ENCODE measurements at regions not wholly inside any gene's neighbourhood (a gene's known extent, or its start where the extent isn't known, plus 50 kb on each side); places are given as distances from the start of the nearest gene placed in this dataset.

- no peak for DNase-seq
These were observed 58.3 kb downstream of the CXCL12 start for GRCh38 chr10:44326474-44327030.

GRCh38 chr10:44325596-44326307, 59.1 kb downstream of the CXCL12 start:
- no peak for DNase-seq

DNA sequence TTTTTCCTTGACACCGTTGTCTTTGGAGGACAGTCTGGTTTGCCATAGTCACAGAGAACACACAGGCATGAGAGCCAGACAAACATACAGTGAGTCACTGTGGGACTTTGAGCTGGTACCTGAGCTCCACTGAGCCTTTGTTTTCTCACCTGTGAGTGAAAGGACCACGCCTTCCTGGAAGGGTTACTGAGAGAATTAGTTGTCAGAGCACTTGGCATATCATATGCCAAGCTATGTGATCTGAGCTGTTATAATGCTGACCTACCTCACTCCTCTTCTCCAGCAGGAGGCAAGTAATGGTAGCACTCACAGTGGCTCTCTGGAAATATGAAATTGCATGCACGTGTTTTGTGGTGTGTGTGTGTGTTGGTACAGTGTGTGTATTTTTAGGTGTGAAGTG, 59.7 kb downstream of the CXCL12 start:
- DNase-seq: no peak

- DNase-seq: no peak
These were observed 61.1 kb downstream of the CXCL12 start for GRCh38 chr10:44323838-44324237.

DNA sequence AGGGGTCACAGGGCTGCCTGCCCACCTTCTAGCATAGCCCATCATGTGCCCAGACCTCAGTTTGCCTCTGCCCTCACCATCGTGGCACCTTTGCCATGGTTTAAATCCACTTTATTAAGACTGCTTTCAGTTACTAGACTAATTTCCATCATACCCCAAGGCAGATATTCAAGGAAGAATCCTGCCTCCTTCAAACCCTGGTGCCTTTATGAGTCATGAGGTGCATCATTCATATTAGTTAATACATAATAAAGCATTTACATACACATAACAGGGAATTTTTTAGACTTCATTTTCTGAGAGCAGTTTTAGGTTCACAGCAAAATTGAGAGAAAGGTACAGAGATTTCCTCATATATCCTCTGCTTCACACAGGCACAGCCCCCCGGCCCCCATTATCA, 62.8 kb downstream of the CXCL12 start:
- no peak for DNase-seq

GRCh38 chr10:44320756-44321155, 64.1 kb downstream of the CXCL12 start:
- no peak for DNase-seq

- DNase-seq: no peak
These were observed 67.0 kb downstream of the CXCL12 start for GRCh38 chr10:44317856-44318255.

DNA sequence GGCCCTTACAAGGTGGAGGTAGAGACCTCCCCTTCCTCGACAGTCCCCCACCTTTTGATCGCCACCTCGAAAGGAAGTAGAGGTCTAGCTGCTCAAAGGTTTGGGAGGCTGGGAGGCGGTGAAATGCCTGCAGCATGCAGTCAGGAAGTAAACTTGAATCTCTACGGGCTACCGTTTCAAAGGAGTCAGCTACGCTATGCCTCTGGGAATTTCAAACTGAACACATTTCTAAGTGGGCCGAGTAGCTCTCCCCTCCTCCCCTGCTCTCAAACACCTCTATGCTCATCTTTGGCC, 68.0 kb downstream of the CXCL12 start:
- DNase-seq: no peak

DNA sequence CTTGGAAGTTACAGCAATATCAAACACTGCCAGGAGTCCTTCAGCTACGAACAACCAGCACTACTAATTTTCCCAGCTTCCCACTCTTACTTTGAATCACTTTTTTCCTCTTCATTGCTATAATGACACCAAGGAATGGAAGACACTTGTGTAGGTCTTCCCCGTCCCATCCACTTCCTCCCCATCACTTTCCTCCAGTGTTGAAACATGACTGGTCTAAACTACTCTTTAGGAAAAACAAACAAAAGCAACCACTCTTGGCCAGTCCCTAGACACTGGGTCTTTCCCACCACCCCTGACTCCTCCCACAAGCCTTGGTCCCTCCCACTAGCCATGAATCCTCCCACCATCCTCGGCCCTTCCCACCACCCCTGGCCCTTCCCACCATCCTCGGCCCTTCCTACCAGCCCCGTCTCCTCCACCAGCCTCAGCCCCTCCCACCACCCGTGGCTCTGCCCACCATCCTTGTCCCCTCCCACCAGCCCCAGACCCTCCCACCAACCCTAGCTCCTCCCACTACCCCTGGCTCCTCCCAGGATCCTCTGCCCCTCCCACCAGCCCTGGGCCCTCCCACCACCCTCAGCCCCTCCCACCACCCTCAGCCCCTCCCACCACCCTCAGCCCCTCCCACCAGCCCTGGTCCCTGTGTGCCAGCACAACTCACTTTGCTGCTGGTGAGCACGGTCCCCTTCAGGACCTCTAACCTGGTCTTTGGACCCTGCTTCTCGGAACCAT, 68.5 kb downstream of the CXCL12 start:
- no peak for DNase-seq

- DNase-seq: no peak
These were observed 70.0 kb downstream of the CXCL12 start for GRCh38 chr10:44314802-44315460.

GRCh38 chr10:44313761-44314165, 71.1 kb downstream of the CXCL12 start:
- DNase-seq: no peak

GRCh38 chr10:44312401-44312800, 72.5 kb downstream of the CXCL12 start:
- DNase-seq: no peak

GRCh38 chr10:44311563-44312051, 73.3 kb downstream of the CXCL12 start:
- no peak for DNase-seq

- DNase-seq: no peak
These were observed 73.9 kb downstream of the CXCL12 start for GRCh38 chr10:44310762-44311562.

DNA sequence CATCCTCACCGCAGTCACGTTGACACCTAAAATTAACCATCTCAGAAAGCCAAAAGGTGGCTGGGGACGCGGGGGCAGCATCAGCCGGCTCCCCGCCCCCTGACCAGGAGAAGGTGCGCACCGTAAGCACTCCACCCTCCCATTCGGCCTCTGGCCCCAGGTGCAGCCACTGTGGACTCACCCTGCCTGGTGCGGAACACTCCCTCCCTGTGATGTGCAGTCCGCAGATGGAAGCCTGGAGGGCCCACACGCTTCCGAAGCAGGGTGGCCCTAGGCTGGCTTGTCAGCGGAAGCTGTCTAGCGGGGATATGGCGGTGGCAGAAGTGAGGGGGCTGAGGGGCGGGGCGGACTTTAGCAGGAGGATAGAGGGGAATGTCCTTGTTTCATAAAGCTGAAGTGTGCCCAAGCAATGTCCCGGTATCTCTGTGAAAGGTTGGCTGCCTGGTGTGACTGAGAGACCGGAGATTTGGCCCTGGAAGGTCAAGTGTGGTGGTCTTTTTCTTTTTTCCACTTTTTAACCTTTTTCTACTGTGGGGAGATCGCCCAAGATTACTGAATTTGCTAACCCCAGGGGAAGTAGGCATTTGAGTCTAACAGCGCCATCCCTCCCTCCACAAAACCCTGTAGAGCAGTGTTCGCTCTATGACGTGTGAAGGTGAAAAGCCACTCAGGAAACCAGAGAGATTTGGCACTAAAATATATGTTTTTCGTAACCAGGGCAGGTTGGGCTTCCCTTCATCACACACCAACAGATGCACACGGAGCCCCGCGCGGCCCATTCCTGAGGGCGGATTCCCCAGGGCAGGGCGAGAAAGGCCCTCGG, 74.7 kb downstream of the CXCL12 start:
- no peak for DNase-seq

DNA sequence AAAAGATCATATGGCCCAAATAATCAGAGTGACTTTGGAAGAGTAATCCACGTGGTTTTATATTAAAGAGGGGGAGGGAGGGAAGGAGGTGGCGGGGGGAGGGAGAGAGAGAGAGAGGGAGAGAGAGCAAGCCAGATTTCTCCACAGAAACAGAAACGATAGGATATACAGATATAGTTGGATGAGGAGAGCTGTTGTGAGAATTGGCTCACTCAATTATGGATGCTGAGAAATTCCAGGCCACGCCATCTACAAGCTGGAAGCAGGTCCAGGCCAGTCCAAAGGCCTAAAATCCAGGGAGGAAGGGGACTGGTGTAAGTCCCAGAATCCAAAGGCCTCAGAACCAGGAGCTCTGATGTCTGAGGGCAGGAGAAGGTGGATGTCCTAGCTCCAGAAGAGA, 75.5 kb downstream of the CXCL12 start:
- DNase-seq: no peak

GRCh38 chr10:44308935-44309334, 76.0 kb downstream of the CXCL12 start:
- DNase-seq: no peak

DNA sequence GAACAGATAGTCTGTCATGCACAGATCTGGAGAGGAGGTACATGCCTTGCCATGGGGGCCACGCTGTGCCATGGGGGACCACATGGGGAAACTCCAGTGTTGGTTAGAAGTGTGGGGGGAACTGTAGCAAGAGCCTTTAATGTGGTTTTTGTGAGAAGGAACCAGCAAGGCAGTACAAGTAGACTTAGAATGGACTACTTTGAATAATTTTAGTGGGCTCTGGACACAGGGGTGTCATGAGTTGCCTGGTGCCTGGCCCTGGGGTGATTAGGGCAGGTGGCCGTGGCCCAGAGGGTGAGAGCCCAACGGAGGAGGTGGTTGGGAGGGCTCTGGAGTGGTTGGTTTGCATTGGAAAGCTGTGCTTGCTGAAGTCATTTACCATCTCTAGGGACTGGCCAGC, 77.2 kb downstream of the CXCL12 start:
- no peak for DNase-seq

DNA sequence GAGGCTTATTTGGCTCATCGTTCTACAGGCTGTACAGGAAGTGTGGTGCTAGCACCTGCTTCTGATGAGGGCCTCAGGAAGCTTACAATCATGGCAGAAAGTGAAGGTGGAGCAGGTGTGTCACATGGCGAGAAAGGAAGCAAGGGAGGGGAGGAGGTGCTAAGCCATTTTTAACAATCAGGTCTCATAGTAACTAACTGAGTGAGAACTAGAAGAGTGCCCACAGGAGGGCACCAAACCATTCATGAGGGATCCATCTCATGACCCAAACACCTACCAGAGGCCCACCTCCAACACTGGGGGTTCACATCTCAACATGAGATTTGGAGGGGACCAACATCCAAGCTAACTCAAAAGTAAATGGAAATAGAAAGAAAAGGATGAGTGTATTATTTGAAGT, 78.1 kb downstream of the CXCL12 start:
- no peak for DNase-seq

- DNase-seq: no peak
These were observed 78.7 kb downstream of the CXCL12 start for GRCh38 chr10:44306147-44306710.

- DNase-seq: no peak
These were observed 83.0 kb downstream of the CXCL12 start for GRCh38 chr10:44301781-44302355.

All from NCI-H526 treated with DMSO at 0.1 percent for 48 hours (cell line).